ENCODE measurements at regions not wholly inside any gene's neighbourhood (a gene's known extent, or its start where the extent isn't known, plus 50 kb on each side); places are given as distances from the start of the nearest gene placed in this dataset.

DNA sequence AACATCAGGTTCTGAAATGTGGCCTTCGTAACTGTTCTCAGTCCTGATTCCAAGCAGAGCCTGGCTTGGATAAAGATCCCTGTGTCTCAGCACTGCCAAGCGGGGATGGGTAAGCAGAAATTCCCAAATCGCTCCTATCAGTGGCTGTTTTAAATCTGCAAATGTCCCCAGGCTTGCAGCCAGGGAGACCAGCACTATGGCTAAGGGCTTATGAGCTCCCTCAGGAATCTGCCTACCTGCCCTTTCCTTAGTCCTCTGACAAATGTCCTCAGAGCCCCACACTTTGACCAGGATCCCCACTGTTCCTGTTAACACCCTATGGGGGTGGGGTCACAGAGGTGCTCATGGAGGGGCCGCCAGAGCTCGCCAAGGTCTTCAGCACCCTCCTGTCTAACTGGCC, 1062.8 kb downstream of the UQCRFS1 start:
- TF ChIP-seq, protein P1, sequence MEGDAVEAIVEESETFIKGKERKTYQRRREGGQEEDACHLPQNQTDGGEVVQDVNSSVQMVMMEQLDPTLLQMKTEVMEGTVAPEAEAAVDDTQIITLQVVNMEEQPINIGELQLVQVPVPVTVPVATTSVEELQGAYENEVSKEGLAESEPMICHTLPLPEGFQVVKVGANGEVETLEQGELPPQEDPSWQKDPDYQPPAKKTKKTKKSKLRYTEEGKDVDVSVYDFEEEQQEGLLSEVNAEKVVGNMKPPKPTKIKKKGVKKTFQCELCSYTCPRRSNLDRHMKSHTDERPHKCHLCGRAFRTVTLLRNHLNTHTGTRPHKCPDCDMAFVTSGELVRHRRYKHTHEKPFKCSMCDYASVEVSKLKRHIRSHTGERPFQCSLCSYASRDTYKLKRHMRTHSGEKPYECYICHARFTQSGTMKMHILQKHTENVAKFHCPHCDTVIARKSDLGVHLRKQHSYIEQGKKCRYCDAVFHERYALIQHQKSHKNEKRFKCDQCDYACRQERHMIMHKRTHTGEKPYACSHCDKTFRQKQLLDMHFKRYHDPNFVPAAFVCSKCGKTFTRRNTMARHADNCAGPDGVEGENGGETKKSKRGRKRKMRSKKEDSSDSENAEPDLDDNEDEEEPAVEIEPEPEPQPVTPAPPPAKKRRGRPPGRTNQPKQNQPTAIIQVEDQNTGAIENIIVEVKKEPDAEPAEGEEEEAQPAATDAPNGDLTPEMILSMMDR (IDR thresholded peaks at IDR 0.05; ENCODE audit: unreplicated experiment), result no peak
- no peaks in the 10 kb centered on the region for H3K4me1 Mint-ChIP-seq (ENCODE audit: insufficient read depth, unreplicated experiment)
- H3K4me3 Mint-ChIP-seq (ENCODE audit: unreplicated experiment), result no peak overlapping the region
- no peaks in the 10 kb centered on the region for H3K36me3 Mint-ChIP-seq (ENCODE audit: insufficient read depth, unreplicated experiment)
- no peak for DNase-seq (ENCODE audit: unreplicated experiment)
- no TSS peak for BruUV-seq (replicated peaks)
- H3K27ac Mint-ChIP-seq (ENCODE audit: low read depth, unreplicated experiment), result no peak overlapping the region
- H3K27me3 Mint-ChIP-seq (ENCODE audit: insufficient read depth, unreplicated experiment), result no peaks in the 10 kb centered on the region
- intact Hi-C loops (cut with micrococcal nuclease), result no loop called here
- ChIA-PET CTCF (no interaction called here), POLR2A (no interaction called here)
- H3K9me3 Mint-ChIP-seq (ENCODE audit: unreplicated experiment), result peaks cover 31% of the 10 kb centered on the region

DNA sequence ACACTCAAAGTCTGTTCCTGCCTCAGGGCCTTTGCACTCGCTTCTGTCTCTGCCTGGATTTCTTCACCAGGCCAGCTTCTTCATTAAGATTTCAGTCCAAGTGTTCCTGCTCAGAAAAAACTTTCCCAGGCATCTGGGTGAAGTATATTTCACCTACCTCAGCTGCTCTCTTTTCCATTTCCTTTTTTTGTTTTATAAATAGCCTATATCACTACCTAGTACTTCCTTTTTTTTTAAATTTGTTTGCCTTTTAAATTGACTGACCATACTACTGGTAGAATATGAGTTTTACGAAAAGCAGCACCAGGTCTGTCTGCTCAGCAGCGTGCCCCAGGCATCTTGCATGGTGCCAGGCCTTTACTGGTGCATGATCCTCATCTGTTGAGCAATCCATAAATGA, 1064.4 kb downstream of the UQCRFS1 start:
- H3K27ac Mint-ChIP-seq (ENCODE audit: low read depth, unreplicated experiment), result no peak overlapping the region
- BruUV-seq (replicated peaks), result no TSS peak
- POLR2A ChIA-PET, result no interaction called here
- peaks cover 28% of the 10 kb centered on the region for H3K9me3 Mint-ChIP-seq (ENCODE audit: unreplicated experiment)
- H3K36me3 Mint-ChIP-seq (ENCODE audit: insufficient read depth, unreplicated experiment), result no peaks in the 10 kb centered on the region
- no peak overlapping the region for H3K4me3 Mint-ChIP-seq (ENCODE audit: unreplicated experiment)
- CTCF ChIA-PET, result no interaction called here
- DNase-seq (ENCODE audit: unreplicated experiment), result no peak
- TF ChIP-seq, protein P1 (IDR thresholded peaks at IDR 0.05; ENCODE audit: unreplicated experiment), result no peak
- intact Hi-C loops (cut with micrococcal nuclease), result no loop called here
- H3K4me1 Mint-ChIP-seq (ENCODE audit: insufficient read depth, unreplicated experiment), result no peaks in the 10 kb centered on the region
- H3K27me3 Mint-ChIP-seq (ENCODE audit: insufficient read depth, unreplicated experiment), result no peaks in the 10 kb centered on the region

DNA sequence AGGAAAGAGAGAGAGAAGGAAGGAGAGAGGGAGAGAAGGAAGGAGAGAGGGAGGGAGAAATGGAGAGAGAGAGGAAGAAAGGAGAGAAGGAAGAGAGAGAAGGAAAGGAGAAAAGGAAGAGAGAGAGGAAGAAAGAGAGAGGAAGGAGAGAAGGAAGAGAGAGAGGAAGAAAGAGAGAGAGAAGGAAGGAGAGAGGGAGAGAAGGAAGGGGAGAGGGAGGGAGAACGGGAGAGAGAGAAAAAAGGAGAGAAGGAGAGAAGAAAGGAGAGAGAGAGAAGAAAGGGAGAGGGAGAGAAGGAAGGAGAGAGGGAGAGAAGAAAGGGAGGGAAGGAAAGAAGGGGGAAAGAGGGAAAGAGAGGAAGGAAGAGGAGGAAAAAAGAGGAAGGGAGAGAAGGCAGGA, 1070.7 kb downstream of the UQCRFS1 start:
- Mint-ChIP-seq H3K36me3 (ENCODE audit: insufficient read depth, unreplicated experiment) (no peaks in the 10 kb centered on the region), H3K4me1 (ENCODE audit: insufficient read depth, unreplicated experiment) (no peaks in the 10 kb centered on the region), H3K9me3 (ENCODE audit: unreplicated experiment) (peaks cover 46% of the 10 kb centered on the region), H3K27me3 (ENCODE audit: insufficient read depth, unreplicated experiment) (no peaks in the 10 kb centered on the region), H3K4me3 (ENCODE audit: unreplicated experiment) (no peak overlapping the region), H3K27ac (ENCODE audit: low read depth, unreplicated experiment) (no peak overlapping the region)
- no TSS peak for BruUV-seq (replicated peaks)
- TF ChIP-seq, protein P1 (IDR thresholded peaks at IDR 0.05; ENCODE audit: unreplicated experiment), result no peak
- intact Hi-C loops (cut with micrococcal nuclease), result no loop called here
- ChIA-PET POLR2A (no interaction called here), CTCF (no interaction called here)
- no peak for DNase-seq (ENCODE audit: unreplicated experiment)

DNA sequence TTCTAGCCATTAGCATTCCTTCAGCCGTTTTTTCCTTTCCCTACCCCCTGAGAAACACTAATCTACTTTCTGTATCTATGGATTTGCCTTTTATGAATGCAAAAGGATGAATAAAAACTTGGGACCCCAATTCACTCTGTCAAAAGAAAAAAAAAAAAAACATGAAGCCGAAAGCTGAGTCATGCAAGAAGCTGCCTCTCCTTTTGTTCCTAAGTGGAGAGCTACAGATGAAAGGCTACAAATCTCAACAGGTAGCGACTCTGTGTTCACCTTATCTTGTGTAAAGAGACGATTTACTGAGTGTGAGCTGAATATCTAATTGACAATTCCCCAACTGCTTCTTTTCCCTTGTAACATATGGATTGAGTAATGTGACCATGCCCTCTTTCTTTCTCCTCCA, 1072.8 kb downstream of the UQCRFS1 start:
- H3K27me3 Mint-ChIP-seq (ENCODE audit: insufficient read depth, unreplicated experiment), result no peaks in the 10 kb centered on the region
- no peaks in the 10 kb centered on the region for H3K36me3 Mint-ChIP-seq (ENCODE audit: insufficient read depth, unreplicated experiment)
- peaks cover 36% of the 10 kb centered on the region for H3K9me3 Mint-ChIP-seq (ENCODE audit: unreplicated experiment)
- TF ChIP-seq, protein P1 (IDR thresholded peaks at IDR 0.05; ENCODE audit: unreplicated experiment), result no peak
- CTCF ChIA-PET, result interaction anchor here (1.1 kb wide), 1 partner anchor 12 kb away, joined by 4 read pairs; no protein-coding TSS in a partner anchor
- H3K4me1 Mint-ChIP-seq (ENCODE audit: insufficient read depth, unreplicated experiment), result no peaks in the 10 kb centered on the region
- intact Hi-C loops (cut with micrococcal nuclease), result no loop called here
- no peak for DNase-seq (ENCODE audit: unreplicated experiment)
- POLR2A ChIA-PET, result interaction anchor here (0.6 kb wide), 1 partner anchor 569 kb away, joined by 4 read pairs; no protein-coding TSS in a partner anchor
- H3K27ac Mint-ChIP-seq (ENCODE audit: low read depth, unreplicated experiment), result no peak overlapping the region
- no TSS peak for BruUV-seq (replicated peaks)
- no peak overlapping the region for H3K4me3 Mint-ChIP-seq (ENCODE audit: unreplicated experiment)
